IMR-90 (cell line): ENCODE measurements at regions not wholly inside any gene's neighbourhood (a gene's known extent, or its start where the extent isn't known, plus 50 kb on each side); places are given as distances from the start of the nearest gene placed in this dataset.
A peak's percentile ranks its signal among the peaks of the same experiment; 100 is the strongest.

ENCODE experiments used
- ATAC-seq: fragments of 200-7000 bp; cut with Tn5 transposase; 2 replicates; pipeline ENCODE4 v1.9.1; 2020; ENCODE audit warnings: low read depth, mild to moderate bottlenecking, moderate library complexity
- BruUV-seq: library from RNA; stranded (reverse); fragments of 400-500 nt; replicated peaks from 2 replicates; lab custom pipeline; 2021; lab: Mats Ljungman, UMichigan
- CTCF ChIA-PET: fragments of 300-600 bp; formaldehyde crosslinking; extraction: SDS; loops from one replicate; lab custom pipeline; 2021; ENCODE audit warnings: antibody characterized with exemption; lab: Yijun Ruan, JAX
- POLR2A ChIA-PET: fragments of 300-600 bp; sonication (Branson Sonifier 250); formaldehyde crosslinking; loops from one replicate; lab custom pipeline; 2022; ENCODE audit warnings: antibody characterized with exemption; ENCODE audit not compliant: unreplicated experiment; lab: Charles Lee
- DNase-seq: peaks from one replicate; pipeline ENCODE4 v3.0.0; 2013
- H2AFZ ChIP-seq: replicated peaks from 2 replicates; pipeline ENCODE3; 2013; ENCODE audit warnings: low read length, mild to moderate bottlenecking; ENCODE audit not compliant: poor library complexity
- H2AK5ac ChIP-seq: 2 replicates; pipeline ENCODE4 v1.6.1; 2013; ENCODE audit warnings: low read depth, low read length, inconsistent platforms
- H2AK9ac ChIP-seq: replicated peaks from 2 replicates; pipeline ENCODE3; 2013; ENCODE audit warnings: mild to moderate bottlenecking, low read depth, low read length, moderate library complexity; ENCODE audit not compliant: poor library complexity
- H2BK120ac ChIP-seq: 2 replicates; pipeline ENCODE4 v1.6.1; 2013; ENCODE audit warnings: low read depth, low read length, inconsistent platforms
- H2BK15ac ChIP-seq: 3 replicates; pipeline ENCODE4 v1.6.1; 2013; ENCODE audit warnings: low read depth, low read length, inconsistent platforms
- H2BK20ac ChIP-seq: 2 replicates; pipeline ENCODE4 v1.6.1; 2013; ENCODE audit warnings: low read depth, mild to moderate bottlenecking, inconsistent platforms, low read length, moderate library complexity
- H2BK5ac ChIP-seq: 2 replicates; pipeline ENCODE4 v1.6.1; 2013; ENCODE audit warnings: mild to moderate bottlenecking, low read depth, low read length, inconsistent platforms; ENCODE audit not compliant: poor library complexity, severe bottlenecking
- H3K14ac ChIP-seq: replicated peaks from 2 replicates; pipeline ENCODE4 v1.6.1; 2013; ENCODE audit warnings: low read depth, low read length, inconsistent platforms
- H3K18ac ChIP-seq: 2 replicates; pipeline ENCODE4 v1.6.1; 2013; ENCODE audit warnings: low read depth, low read length, control low read depth
- H3K23ac ChIP-seq: 2 replicates; pipeline ENCODE4 v1.6.1; 2013; ENCODE audit warnings: low read depth, low read length, inconsistent platforms
- H3K27ac ChIP-seq: 2 replicates; pipeline ENCODE4 v1.5.1; 2013; ENCODE audit warnings: mild to moderate bottlenecking, control low read depth, low read length; ENCODE audit not compliant: insufficient read depth
- H3K27me3 ChIP-seq: 2 replicates; pipeline ENCODE4 v1.6.1; 2013; ENCODE audit warnings: low read length; ENCODE audit not compliant: control insufficient read depth, insufficient read depth
- H3K36me3 ChIP-seq: 2 replicates; pipeline ENCODE4 v1.6.1; 2013; ENCODE audit warnings: low read length, mixed read lengths; ENCODE audit not compliant: control insufficient read depth, insufficient read depth
- H3K4ac ChIP-seq: 2 replicates; pipeline ENCODE4 v1.6.1; 2013; ENCODE audit warnings: low read depth, low read length, inconsistent platforms
- H3K4me1 ChIP-seq: 2 replicates; pipeline ENCODE4 v1.6.1; 2013; ENCODE audit warnings: low read length, mixed read lengths; ENCODE audit not compliant: control insufficient read depth, insufficient read depth
- H3K4me2 ChIP-seq: 2 replicates; pipeline ENCODE4 v1.6.1; 2013; ENCODE audit warnings: low read depth, mild to moderate bottlenecking, control low read depth, low read length, moderate library complexity
- H3K4me3 ChIP-seq: 2 replicates; pipeline ENCODE4 v1.5.1; 2013; ENCODE audit warnings: low read depth, mild to moderate bottlenecking, control low read depth, low read length, moderate library complexity; ENCODE audit not compliant: insufficient read depth
- H3K56ac ChIP-seq: 2 replicates; pipeline ENCODE4 v1.6.1; 2013; ENCODE audit warnings: low read length, inconsistent platforms; ENCODE audit not compliant: insufficient read depth; ENCODE audit errors: extremely low read depth
- H3K79me1 ChIP-seq, 2 experiments: 2 replicates each; pipeline ENCODE4 v1.6.1; 2013; ENCODE audit warnings: low read length in 2 of 2, inconsistent platforms in 1 of 2, low read depth in 1 of 2
- H3K9ac ChIP-seq: 2 replicates; pipeline ENCODE4 v1.6.1; 2013; ENCODE audit warnings: low read depth, low read length, control low read depth
- H3K9me1 ChIP-seq: 2 replicates; pipeline ENCODE4 v1.6.1; 2013; ENCODE audit warnings: low read length, inconsistent platforms; ENCODE audit not compliant: insufficient read depth
- H3K9me3 ChIP-seq: 2 replicates; pipeline ENCODE4 v1.6.1; 2013; ENCODE audit warnings: low read length; ENCODE audit not compliant: control insufficient read depth, insufficient read depth
- H4K20me1 ChIP-seq: 2 replicates; pipeline ENCODE4 v1.6.1; 2013; ENCODE audit warnings: low read length, inconsistent platforms; ENCODE audit not compliant: insufficient read depth
- H4K5ac ChIP-seq: 2 replicates; pipeline ENCODE4 v1.6.1; 2013; ENCODE audit warnings: mild to moderate bottlenecking, low read depth, low read length, control low read depth
- H4K8ac ChIP-seq, 2 experiments: 2 replicates each; pipeline ENCODE4 v1.6.1; 2013; ENCODE audit warnings: low read depth in 2 of 2, low read length in 2 of 2, control low read depth in 1 of 2, inconsistent platforms in 1 of 2
- H4K91ac ChIP-seq: 2 replicates; pipeline ENCODE4 v1.6.1; 2013; ENCODE audit warnings: low read depth, low read length, inconsistent platforms; ENCODE audit not compliant: insufficient read depth
- MAFK ChIP-seq: IDR thresholded peaks from 2 replicates; pipeline ENCODE4 v1.6.1; 2012; ENCODE audit warnings: low read depth, low read length, improper control_type of control experiment
- SMC3 ChIP-seq: fragments of 150-350 bp; IDR thresholded peaks from 2 replicates; pipeline ENCODE4 v1.6.1; 2016; ENCODE audit warnings: low read depth, mild to moderate bottlenecking, antibody characterized with exemption, low read length, moderate library complexity
- WGBS, 2 experiments: methylation state at CpG; one replicate each; pipeline versions ENCODE4 v1.1.5 to v1.1.7; 2013; ENCODE audit warnings: missing lambda C conversion rate in 2 of 2; ENCODE audit not compliant: insufficient read length in 1 of 2; ENCODE audit errors: extremely low coverage in 2 of 2; 5-methylcytosine and 5-hydroxymethylcytosine counted together
- dilution Hi-C: fragments of 300-500 bp; cut with HindIII; formaldehyde crosslinking; loops from one replicate; pipeline ENCODE4 v1.14.3; 2018; ENCODE audit warnings: low sequenced_read_pairs; ENCODE audit not compliant: unreplicated experiment
- in situ Hi-C: fragments of 300-500 bp; cut with MboI; formaldehyde crosslinking; loops from 3 replicates; pipeline ENCODE4 v1.14.3; 2019; ENCODE audit warnings: low sequenced_read_pairs, inconsistent platforms, mixed read lengths
- intact Hi-C: fragments of 100-400 bp; cut with micrococcal nuclease; formaldehyde crosslinking; loops from 2 replicates; pipeline ENCODE4 v1.10.0; 2022

- Histone ChIP-seq H3K4ac (no peak overlapping the region), H3K27me3 (no peaks in the 10 kb centered on the region), H3K9ac (no peak overlapping the region), H4K8ac (no peak overlapping the region), H3K4me2 (no peak overlapping the region), H3K9me3 (no peaks in the 10 kb centered on the region), H3K4me3 (no peak overlapping the region), H2BK5ac (no peak overlapping the region), H3K14ac (no peak overlapping the region), H4K5ac (no peak overlapping the region), H3K23ac (no peak overlapping the region), H2AK5ac (no peak overlapping the region), H3K56ac (no peak overlapping the region), H3K36me3 (no peaks in the 10 kb centered on the region), H2BK20ac (no peak overlapping the region), H3K18ac (no peak overlapping the region), H4K91ac (no peak overlapping the region), H4K20me1 (no peaks in the 10 kb centered on the region), H2BK120ac (no peak overlapping the region), H2AK9ac (no peak overlapping the region), H2AFZ (no peak overlapping the region), H3K79me1 (no peaks in the 10 kb centered on the region), H3K9me1 (no peaks in the 10 kb centered on the region), H2BK15ac (no peak overlapping the region), H3K27ac (no peak overlapping the region), H3K4me1 (no peaks in the 10 kb centered on the region)
- BruUV-seq: no TSS peak
- no peak for DNase-seq
- ChIA-PET POLR2A (no interaction called here), CTCF (interaction anchor here (0.6 kb wide), 1 partner anchor 58 kb away, joined by 3 read pairs; no protein-coding TSS in a partner anchor)
- no CpG with 5 or more reads among the region's 1 CpG for WGBS, 2 experiments
- dilution Hi-C loops (no loop called here), in situ Hi-C loops (no loop called here), intact Hi-C loops (no loop called here)
- ATAC-seq: no peak
- TF ChIP-seq MAFK (0 out of 2 replicates have a peak, but pooled peaks have one; percentile 2), SMC3 (no peak)
Observed at GRCh38 chr2:6518361-6518760, 347.3 kb downstream of the CMPK2 start.
